HepG2 (cell line): ENCODE measurements at regions not wholly inside any gene's neighbourhood (a gene's known extent, or its start where the extent isn't known, plus 50 kb on each side); places are given as distances from the start of the nearest gene placed in this dataset.

Source experiments
- ATAC-seq: fragments of 200-7000 bp; cut with Tn5 transposase; 3 replicates; pipeline ENCODE4 v1.9.1; 2020; ENCODE audit warnings: mild to moderate bottlenecking, moderate library complexity
- BruUV-seq: library from RNA; stranded (reverse); fragments of 400-500 nt; replicated peaks from 2 replicates; lab custom pipeline; 2021; lab: Mats Ljungman, UMichigan
- CTCF ChIA-PET: fragments of 300-600 bp; formaldehyde crosslinking; extraction: SDS; loops from one replicate; lab custom pipeline; 2021; ENCODE audit warnings: low total read pairs, inconsistent platforms, low intra/inter-chr PET ratio; lab: Yijun Ruan, JAX
- POLR2A ChIA-PET: fragments of 350-600 bp; sonication (Branson Sonifier 250); formaldehyde crosslinking; loops from one replicate; lab custom pipeline; 2020; ENCODE audit warnings: antibody characterized with exemption, inconsistent platforms; lab: Yijun Ruan, JAX
- DNase-seq: peaks from one replicate; pipeline ENCODE4 v3.0.0-alpha.2; 2015; ENCODE audit warnings: low spot score
- FAIRE-seq: peaks from 3 replicates; lab custom pipeline; 2011; peaks lifted over from hg19 to GRCh38; lab: Jason Lieb, UNC
- H2AFZ ChIP-seq: one replicate; pipeline ENCODE4 v1.6.1; 2011; ENCODE audit warnings: low read length, inconsistent platforms
- H3K27ac ChIP-seq: fragments of 300-600 bp; 3 replicates; pipeline ENCODE4 v1.8.0; 2011; ENCODE audit warnings: mixed run types, mild to moderate bottlenecking, mixed read lengths, low read length, inconsistent platforms; ENCODE audit not compliant: insufficient read depth; ENCODE audit errors: extremely low read length
- H3K27me3 ChIP-seq, 2 experiments: fragments of 200-600 bp in 1 of 2; 2 replicates in 1 of 2; 3 replicates in 1 of 2; pipeline versions ENCODE4 v1.6.0 to v1.8.0; 2011; ENCODE audit warnings: low read length in 2 of 2, mild to moderate bottlenecking in 2 of 2, moderate library complexity in 2 of 2, inconsistent platforms in 1 of 2; ENCODE audit not compliant: insufficient read depth in 2 of 2, control insufficient read depth in 1 of 2
- H3K36me3 ChIP-seq, 2 experiments: fragments of 200-600 bp in 1 of 2; replicated peaks in 1 of 2; 2 replicates in 1 of 2; 3 replicates in 1 of 2; pipeline versions ENCODE4 v1.5.1 to v1.8.0; 2011; ENCODE audit warnings: low read length in 2 of 2, inconsistent platforms in 1 of 2; ENCODE audit not compliant: insufficient read depth in 2 of 2, control insufficient read depth in 1 of 2
- H3K4me1 ChIP-seq: 2 replicates; pipeline ENCODE4 v1.5.1; 2012; ENCODE audit warnings: low read length, inconsistent platforms; ENCODE audit not compliant: insufficient read depth
- H3K4me2 ChIP-seq: 2 replicates; pipeline ENCODE4 v1.6.0; 2011; ENCODE audit warnings: low read depth, low read length, inconsistent platforms
- H3K4me3 ChIP-seq, 3 experiments: fragments of 200-600 bp in 1 of 3; sonication (generic), shearing (Covaris generic) in 1 of 3; replicated peaks in 1 of 3; 2 replicates each; pipeline ENCODE4 v1.5.1; 2011 to 2016; ENCODE audit warnings: low read length in 3 of 3, inconsistent platforms in 2 of 3, low read depth in 2 of 3, mild to moderate bottlenecking in 2 of 3, control low read depth in 1 of 3, mixed read lengths in 1 of 3; ENCODE audit not compliant: insufficient read depth in 1 of 3
- H3K79me2 ChIP-seq: one replicate; pipeline ENCODE4 v1.6.1; 2011; ENCODE audit warnings: low read length, inconsistent platforms; ENCODE audit not compliant: insufficient read depth
- H3K9ac ChIP-seq: 2 replicates; pipeline ENCODE4 v1.6.0; 2011; ENCODE audit warnings: mild to moderate bottlenecking, low read depth, low read length, inconsistent platforms; ENCODE audit not compliant: insufficient read depth
- H3K9me3 ChIP-seq: 2 replicates; pipeline ENCODE4 v1.5.1; 2012; ENCODE audit warnings: mild to moderate bottlenecking, low read length
- H4K20me1 ChIP-seq: 2 replicates; pipeline ENCODE4 v1.6.0; 2011; ENCODE audit warnings: inconsistent platforms, mild to moderate bottlenecking, low read length, moderate library complexity; ENCODE audit not compliant: insufficient read depth
- AHR ChIP-seq: IDR thresholded peaks from 2 replicates; pipeline ENCODE4 v1.6.1; 2018; ENCODE audit warnings: missing genetic modification reagents, missing compliant biosample characterization
- BHLHE40 ChIP-seq: IDR thresholded peaks from 2 replicates; pipeline ENCODE4 v1.6.1; 2011; ENCODE audit warnings: low read length, improper control_type of control experiment
- CCAR2 ChIP-seq: fragments of 200-400 bp; formaldehyde crosslinking; optimal IDR thresholded peaks from 2 replicates; pipeline ENCODE3; 2018; ENCODE audit warnings: low read depth, mild to moderate bottlenecking, low read length, moderate library complexity
- ELF1 ChIP-seq: sonication (generic); formaldehyde crosslinking; IDR thresholded peaks from 2 replicates; pipeline ENCODE4 v1.4.0; 2020; ENCODE audit warnings: missing genetic modification reagents
- HES4 ChIP-seq: sonication (generic); formaldehyde crosslinking; IDR thresholded peaks from 2 replicates; pipeline ENCODE4 v1.9.0; 2021; ENCODE audit warnings: mild to moderate bottlenecking, missing genetic modification reagents, borderline replicate concordance
- JUND ChIP-seq: sonication (generic); formaldehyde crosslinking; IDR thresholded peaks from 2 replicates; pipeline ENCODE4 v1.8.0; 2022; ENCODE audit warnings: mild to moderate bottlenecking, missing genetic modification reagents
- POLR2AphosphoS5 ChIP-seq: IDR thresholded peaks from 2 replicates; pipeline ENCODE4 v1.6.1; 2012; ENCODE audit warnings: low read depth, low read length
- RXRB ChIP-seq: IDR thresholded peaks from 2 replicates; pipeline ENCODE4 v1.6.1; 2016; ENCODE audit warnings: borderline replicate concordance, missing genetic modification reagents, missing compliant biosample characterization
- TMF1 ChIP-seq: sonication (generic); formaldehyde crosslinking; IDR thresholded peaks from 2 replicates; pipeline ENCODE4 v1.8.1; 2022; ENCODE audit warnings: low read depth, missing genetic modification reagents
- ZBTB38 ChIP-seq: sonication (generic); formaldehyde crosslinking; IDR thresholded peaks from 2 replicates; pipeline ENCODE4 v1.5.1; 2020; ENCODE audit warnings: mild to moderate bottlenecking, missing genetic modification reagents
- ZFP37 ChIP-seq: sonication (generic); formaldehyde crosslinking; IDR thresholded peaks from 2 replicates; pipeline ENCODE4 v1.4.0; 2020; ENCODE audit warnings: missing genetic modification reagents, borderline replicate concordance
- ZNF17 ChIP-seq: sonication (generic); formaldehyde crosslinking; IDR thresholded peaks from 2 replicates; pipeline ENCODE4 v1.5.0; 2020; ENCODE audit warnings: mild to moderate bottlenecking, missing genetic modification reagents
- ZNF317 ChIP-seq: sonication (generic); formaldehyde crosslinking; IDR thresholded peaks from 2 replicates; pipeline ENCODE4 v1.5.0; 2020; ENCODE audit warnings: mild to moderate bottlenecking, missing genetic modification reagents
- ZNF331 ChIP-seq: sonication (generic); formaldehyde crosslinking; IDR thresholded peaks from 2 replicates; pipeline ENCODE4 v1.4.0; 2020; ENCODE audit warnings: missing genetic modification reagents
- ZNF335 ChIP-seq: sonication (generic); formaldehyde crosslinking; IDR thresholded peaks from 2 replicates; pipeline ENCODE4 v1.4.0; 2020; ENCODE audit warnings: missing genetic modification reagents
- ZNF383 ChIP-seq: sonication (generic); formaldehyde crosslinking; IDR thresholded peaks from 2 replicates; pipeline ENCODE4 v1.4.0; 2020; ENCODE audit warnings: missing genetic modification reagents, mild to moderate bottlenecking, borderline replicate concordance
- ZNF546 ChIP-seq: sonication (generic); formaldehyde crosslinking; conservative IDR thresholded peaks from 2 replicates; pipeline ENCODE4 v1.8.1; 2023; ENCODE audit warnings: mild to moderate bottlenecking, missing genetic modification reagents
- ZNF556 ChIP-seq: sonication (generic); formaldehyde crosslinking; IDR thresholded peaks from 2 replicates; pipeline ENCODE4 v1.4.0; 2020; ENCODE audit warnings: mild to moderate bottlenecking, missing genetic modification reagents, borderline replicate concordance
- ZNF570 ChIP-seq: sonication (generic); formaldehyde crosslinking; IDR thresholded peaks from 2 replicates; pipeline ENCODE4 v1.4.0; 2020; ENCODE audit warnings: mild to moderate bottlenecking, missing genetic modification reagents, borderline replicate concordance
- ZNF589 ChIP-seq: sonication (generic); formaldehyde crosslinking; conservative IDR thresholded peaks from 2 replicates; pipeline ENCODE4 v1.8.0; 2022; ENCODE audit warnings: mild to moderate bottlenecking, moderate library complexity, missing genetic modification reagents
- ZNF644 ChIP-seq: IDR thresholded peaks from 2 replicates; pipeline ENCODE4 v1.6.1; 2016; ENCODE audit warnings: low read depth
- ZNF761 ChIP-seq: sonication (generic); formaldehyde crosslinking; conservative IDR thresholded peaks from 2 replicates; pipeline ENCODE4 v1.4.0; 2020; ENCODE audit warnings: mild to moderate bottlenecking, missing genetic modification reagents
- in situ Hi-C: cut with HindIII; loops from 2 replicates; pipeline ENCODE4 v1.10.0; 2017; ENCODE audit warnings: low pct_unique_long_range_greater_than_20kb; ENCODE audit not compliant: extremely low pct_ligation_motif_present
- intact Hi-C: fragments of 100-400 bp; cut with micrococcal nuclease; formaldehyde crosslinking; loops from one replicate; pipeline ENCODE4 v1.10.0; 2022; ENCODE audit not compliant: unreplicated experiment
- TF ChIP-seq, protein P1 (sequence below): IDR thresholded peaks from 2 replicates; pipeline ENCODE4 v1.6.1; 2012; ENCODE audit warnings: inconsistent platforms
- TF ChIP-seq, protein P2 (sequence below): sonication (generic); formaldehyde crosslinking; IDR thresholded peaks from 2 replicates; pipeline ENCODE4 v1.5.0; 2020; ENCODE audit warnings: missing genetic modification reagents
- TF ChIP-seq, protein P3 (sequence below): sonication (generic); formaldehyde crosslinking; conservative IDR thresholded peaks from 2 replicates; pipeline ENCODE4 v1.4.0; 2020; ENCODE audit warnings: missing genetic modification reagents

DNA sequence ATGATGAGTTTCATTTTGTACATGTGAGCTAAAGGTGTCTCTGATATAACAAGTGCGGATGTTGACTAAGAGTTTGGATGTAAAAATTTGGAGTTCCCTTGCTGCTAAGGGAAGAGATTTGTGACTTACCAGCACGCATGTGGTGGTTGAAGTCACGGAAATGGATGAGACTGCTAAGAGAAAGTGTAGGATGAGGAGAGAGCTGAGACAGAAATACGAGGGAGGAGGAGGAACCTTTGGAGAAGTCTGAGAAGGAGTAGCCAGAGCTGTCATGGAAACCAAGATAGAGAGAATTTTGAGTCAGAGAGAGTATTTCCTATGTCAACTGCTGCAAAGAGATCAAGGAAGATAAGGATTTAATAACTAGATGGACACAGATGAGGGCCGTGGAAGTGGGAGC lies 106.5 kb upstream of the COL24A1 start (continued):
- TF ChIP-seq TMF1 (no peak), HES4 (no peak), ZNF589 (no peak), ELF1 (CRISPR knock-in tag) (no peak)
- TF ChIP-seq, protein P1, sequence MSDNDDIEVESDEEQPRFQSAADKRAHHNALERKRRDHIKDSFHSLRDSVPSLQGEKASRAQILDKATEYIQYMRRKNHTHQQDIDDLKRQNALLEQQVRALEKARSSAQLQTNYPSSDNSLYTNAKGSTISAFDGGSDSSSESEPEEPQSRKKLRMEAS: no peak
- TF ChIP-seq, protein P2, sequence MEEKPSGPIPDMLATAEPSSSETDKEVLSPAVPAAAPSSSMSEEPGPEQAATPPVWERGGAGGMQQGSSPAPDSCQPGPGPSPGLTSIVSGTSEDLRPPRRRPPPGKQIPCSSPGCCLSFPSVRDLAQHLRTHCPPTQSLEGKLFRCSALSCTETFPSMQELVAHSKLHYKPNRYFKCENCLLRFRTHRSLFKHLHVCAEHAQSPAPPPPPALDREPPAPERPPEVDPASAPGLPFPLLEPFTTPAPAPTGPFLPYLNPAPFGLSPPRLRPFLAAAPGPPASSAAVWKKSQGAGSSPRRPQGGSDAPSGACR (CRISPR knock-in tag): no peak
- TF ChIP-seq, all 625 proteins: peak for 0

DNA sequence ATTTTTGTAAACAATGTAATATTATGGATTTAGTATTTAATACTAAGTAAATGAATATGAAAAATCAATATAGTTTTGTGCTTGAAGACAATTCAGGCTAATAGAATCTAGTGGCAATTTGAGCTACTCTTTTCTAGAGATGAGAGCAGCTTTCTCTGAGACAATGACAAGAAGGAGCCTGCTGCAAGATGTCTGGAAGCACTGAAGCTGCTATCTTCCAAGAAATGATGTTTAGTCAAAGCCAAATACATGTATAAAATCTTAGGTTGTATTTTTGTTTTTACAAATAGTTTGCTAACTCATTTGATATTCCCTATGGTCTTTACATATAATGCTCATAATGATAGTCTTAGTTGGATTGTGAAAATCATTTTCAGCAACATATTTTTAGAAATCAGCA lies 103.9 kb upstream of the COL24A1 start:
- no TSS peak for BruUV-seq
- H3K27ac ChIP-seq: no peak overlapping the region
- CTCF ChIA-PET: no interaction called here
- no peaks in the 10 kb centered on the region for H3K27me3 ChIP-seq
- no peak for TF ChIP-seq ZNF644 (CRISPR knock-in tag)
- TF ChIP-seq ZNF556 (CRISPR knock-in tag): no peak
- no peak for TF ChIP-seq ZNF335 (CRISPR knock-in tag)
- TF ChIP-seq ZNF383 (CRISPR knock-in tag): no peak
- TF ChIP-seq, protein P3, sequence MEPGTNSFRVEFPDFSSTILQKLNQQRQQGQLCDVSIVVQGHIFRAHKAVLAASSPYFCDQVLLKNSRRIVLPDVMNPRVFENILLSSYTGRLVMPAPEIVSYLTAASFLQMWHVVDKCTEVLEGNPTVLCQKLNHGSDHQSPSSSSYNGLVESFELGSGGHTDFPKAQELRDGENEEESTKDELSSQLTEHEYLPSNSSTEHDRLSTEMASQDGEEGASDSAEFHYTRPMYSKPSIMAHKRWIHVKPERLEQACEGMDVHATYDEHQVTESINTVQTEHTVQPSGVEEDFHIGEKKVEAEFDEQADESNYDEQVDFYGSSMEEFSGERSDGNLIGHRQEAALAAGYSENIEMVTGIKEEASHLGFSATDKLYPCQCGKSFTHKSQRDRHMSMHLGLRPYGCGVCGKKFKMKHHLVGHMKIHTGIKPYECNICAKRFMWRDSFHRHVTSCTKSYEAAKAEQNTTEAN (CRISPR knock-in tag): no peak
- TF ChIP-seq ZNF570: no peak
- no peak for TF ChIP-seq ZNF331 (CRISPR knock-in tag)
- no peak for TF ChIP-seq ZNF17
- TF ChIP-seq CCAR2: no peak
- TF ChIP-seq ZBTB38 (CRISPR knock-in tag): no peak
- no peak for TF ChIP-seq ZNF761 (CRISPR knock-in tag)
- no peak for TF ChIP-seq ZNF546 (CRISPR knock-in tag)
- no peak for TF ChIP-seq BHLHE40
- TF ChIP-seq JUND (CRISPR knock-in tag): no peak
- no peak for TF ChIP-seq ZNF317 (CRISPR knock-in tag)
- TF ChIP-seq ZFP37 (CRISPR knock-in tag): no peak
- no peak for TF ChIP-seq POLR2AphosphoS5
- TF ChIP-seq AHR (CRISPR knock-in tag): no peak
- TF ChIP-seq RXRB: no peak
- TF ChIP-seq, all 625 proteins: peak for 0
- POLR2A ChIA-PET: no interaction called here
- in situ Hi-C loops (no loop called here), intact Hi-C loops (no loop called here)
- no peaks in the 10 kb centered on the region for H3K36me3 ChIP-seq
- H3K9ac ChIP-seq: no peak overlapping the region
- DNase-seq: no peak
- H3K4me1 ChIP-seq: no peaks in the 10 kb centered on the region
- no peak for ATAC-seq
- H3K4me3 ChIP-seq: no peak overlapping the region
- no peaks in the 10 kb centered on the region for H4K20me1 ChIP-seq
- FAIRE-seq: no peak
- H3K79me2 ChIP-seq: no peaks in the 10 kb centered on the region
- no peak overlapping the region for H2AFZ ChIP-seq
- no peaks in the 10 kb centered on the region for H3K9me3 ChIP-seq
- no peak overlapping the region for H3K4me2 ChIP-seq
